ENCODE measurements at regions not wholly inside any gene's neighbourhood (a gene's known extent, or its start where the extent isn't known, plus 50 kb on each side); places are given as distances from the start of the nearest gene placed in this dataset.

- TF ChIP-seq POLR2A (IDR thresholded peaks at IDR 0.05): no peak
- TF ChIP-seq CTCF (IDR thresholded peaks at IDR 0.05 in 4 of 5, conservative IDR thresholded peaks at IDR 0.05 in 1 of 5): no peak
Observed at GRCh38 chr7:68507668-68508067, 1090.6 kb upstream of the AUTS2 start.

Data from gastrocnemius medialis (tissue), 4 donors.